H1 (cell line): ENCODE measurements at regions not wholly inside any gene's neighbourhood (a gene's known extent, or its start where the extent isn't known, plus 50 kb on each side); places are given as distances from the start of the nearest gene placed in this dataset.

ENCODE experiments used
- CHD7 ChIP-seq: fragments of 300-600 bp; sonication (generic); IDR thresholded peaks from 2 replicates; pipeline ENCODE4 v1.7.1; 2012; ENCODE audit warnings: low read length, moderate library complexity, mild to moderate bottlenecking, inconsistent platforms; ENCODE audit not compliant: insufficient replicate concordance
- HDAC6 ChIP-seq: IDR thresholded peaks from one replicate; pipeline ENCODE4 v1.7.1; 2012; ENCODE audit warnings: low read depth, mild to moderate bottlenecking, inconsistent platforms, low read length, moderate library complexity
- TF ChIP-seq, protein P1 (sequence below): IDR thresholded peaks from 2 replicates; pipeline ENCODE4 v1.6.1; 2012; ENCODE audit warnings: low read length, inconsistent platforms

- TF ChIP-seq, protein P1, sequence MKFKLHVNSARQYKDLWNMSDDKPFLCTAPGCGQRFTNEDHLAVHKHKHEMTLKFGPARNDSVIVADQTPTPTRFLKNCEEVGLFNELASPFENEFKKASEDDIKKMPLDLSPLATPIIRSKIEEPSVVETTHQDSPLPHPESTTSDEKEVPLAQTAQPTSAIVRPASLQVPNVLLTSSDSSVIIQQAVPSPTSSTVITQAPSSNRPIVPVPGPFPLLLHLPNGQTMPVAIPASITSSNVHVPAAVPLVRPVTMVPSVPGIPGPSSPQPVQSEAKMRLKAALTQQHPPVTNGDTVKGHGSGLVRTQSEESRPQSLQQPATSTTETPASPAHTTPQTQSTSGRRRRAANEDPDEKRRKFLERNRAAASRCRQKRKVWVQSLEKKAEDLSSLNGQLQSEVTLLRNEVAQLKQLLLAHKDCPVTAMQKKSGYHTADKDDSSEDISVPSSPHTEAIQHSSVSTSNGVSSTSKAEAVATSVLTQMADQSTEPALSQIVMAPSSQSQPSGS = no peak
- no peak for TF ChIP-seq CHD7
- TF ChIP-seq HDAC6 = no peak
- TF ChIP-seq, all 59 proteins: peak for 0
Measured at GRCh38 chr4:19739101-19739651, 512.5 kb upstream of the SLIT2 start (continued).
